ENCODE measurements at regions not wholly inside any gene's neighbourhood (a gene's known extent, or its start where the extent isn't known, plus 50 kb on each side); places are given as distances from the start of the nearest gene placed in this dataset.

- TF ChIP-seq CTCF (conservative IDR thresholded peaks at IDR 0.05 in 1 of 2, IDR thresholded peaks at IDR 0.05 in 1 of 2; ENCODE audit: low read depth in 1 of 2, low read length in 2 of 2), result no peak
- no peak for TF ChIP-seq EZH2 (IDR thresholded peaks at IDR 0.05; ENCODE audit: low read length, missing control alignments)
Observed at GRCh38 chr13:106291006-106291405, 244.5 kb downstream of the EFNB2 start.
